WTC11 (cell line): ENCODE measurements at regions not wholly inside any gene's neighbourhood (a gene's known extent, or its start where the extent isn't known, plus 50 kb on each side); places are given as distances from the start of the nearest gene placed in this dataset.

ENCODE experiments used
- ATAC-seq: fragments of 200-7000 bp; cut with Tn5 transposase; 2 replicates; pipeline ENCODE4 v1.10.0; 2021; ENCODE audit warnings: mild to moderate bottlenecking, moderate library complexity
- CTCF ChIA-PET: fragments of 300-600 bp; sonication (Branson Sonifier 250); formaldehyde crosslinking; loops from one replicate; lab custom pipeline; 2021; ENCODE audit warnings: antibody characterized with exemption; lab: Charles Lee
- POLR2A ChIA-PET: fragments of 350-600 bp; sonication (Branson Sonifier 250); formaldehyde crosslinking; loops from one replicate; lab custom pipeline; 2021; ENCODE audit warnings: antibody characterized with exemption; lab: Charles Lee
- DNase-seq: peaks from one replicate; pipeline ENCODE4 v3.0.0; 2021; ENCODE audit warnings: low spot score
- H3K27ac Mint-ChIP-seq: 2 replicates; pipeline ENCODE4 v1.8.0; 2021; ENCODE audit warnings: mixed read lengths
- H3K27me3 Mint-ChIP-seq: 2 replicates; pipeline ENCODE4 v1.8.0; 2021; ENCODE audit warnings: low read depth, mild to moderate bottlenecking, moderate library complexity, mixed read lengths
- H3K36me3 Mint-ChIP-seq: 2 replicates; pipeline ENCODE4 v1.8.0; 2021; ENCODE audit warnings: mixed read lengths
- H3K4me1 Mint-ChIP-seq: 2 replicates; pipeline ENCODE4 v1.8.0; 2022; ENCODE audit warnings: mixed read lengths
- H3K4me3 Mint-ChIP-seq: 2 replicates; pipeline ENCODE4 v1.8.0; 2021; ENCODE audit warnings: mild to moderate bottlenecking, moderate library complexity, mixed read lengths
- H3K9me3 Mint-ChIP-seq: 2 replicates; pipeline ENCODE4 v1.8.0; 2021; ENCODE audit warnings: mixed read lengths
- CREB1 ChIP-seq: sonication (generic); formaldehyde crosslinking; IDR thresholded peaks from 2 replicates; pipeline ENCODE4 v1.8.0; 2023; ENCODE audit warnings: mild to moderate bottlenecking, missing genetic modification reagents
- ELF4 ChIP-seq: sonication (generic); formaldehyde crosslinking; IDR thresholded peaks from 2 replicates; pipeline ENCODE4 v1.8.1; 2022; ENCODE audit warnings: low read depth, mild to moderate bottlenecking, moderate library complexity, missing genetic modification reagents
- HMGA2 ChIP-seq: fragments of 250-450 bp; sonication (Bioruptor Pico); IDR thresholded peaks from 2 replicates; pipeline ENCODE4 v1.4.0; 2021; ENCODE audit warnings: mild to moderate bottlenecking, moderate library complexity
- JAZF1 ChIP-seq: fragments of 250-450 bp; sonication (Bioruptor Pico); IDR thresholded peaks from 2 replicates; pipeline ENCODE4 v1.9.0; 2021; ENCODE audit warnings: moderate library complexity, mild to moderate bottlenecking, inconsistent platforms
- MAX ChIP-seq: sonication (generic); formaldehyde crosslinking; IDR thresholded peaks from 2 replicates; pipeline ENCODE4 v1.8.0; 2022; ENCODE audit warnings: mild to moderate bottlenecking, missing genetic modification reagents
- MYBL2 ChIP-seq: sonication (generic); formaldehyde crosslinking; IDR thresholded peaks from 2 replicates; pipeline ENCODE4 v1.8.1; 2023; ENCODE audit warnings: mild to moderate bottlenecking, moderate library complexity, missing genetic modification reagents
- NFYB ChIP-seq: sonication (generic); formaldehyde crosslinking; conservative IDR thresholded peaks from 2 replicates; pipeline ENCODE4 v1.8.0; 2022; ENCODE audit warnings: low read depth, missing genetic modification reagents
- NR1H2 ChIP-seq: sonication (generic); formaldehyde crosslinking; IDR thresholded peaks from 2 replicates; pipeline ENCODE4 v1.9.0; 2021; ENCODE audit warnings: mild to moderate bottlenecking, moderate library complexity, missing genetic modification reagents
- RELA ChIP-seq: sonication (generic); formaldehyde crosslinking; IDR thresholded peaks from 2 replicates; pipeline ENCODE4 v1.8.1; 2022; ENCODE audit warnings: missing genetic modification reagents, mild to moderate bottlenecking, borderline replicate concordance
- SP1 ChIP-seq: sonication (generic); formaldehyde crosslinking; conservative IDR thresholded peaks from 2 replicates; pipeline ENCODE4 v1.8.1; 2022; ENCODE audit warnings: missing genetic modification reagents
- ZNF263 ChIP-seq: sonication (generic); formaldehyde crosslinking; IDR thresholded peaks from 2 replicates; pipeline ENCODE4 v1.8.1; 2022; ENCODE audit warnings: low read depth, mild to moderate bottlenecking, moderate library complexity, missing genetic modification reagents
- ZNF396 ChIP-seq: fragments of 250-450 bp; sonication (Bioruptor Pico); IDR thresholded peaks from 2 replicates; pipeline ENCODE4 v1.8.0; 2021; ENCODE audit warnings: mild to moderate bottlenecking, moderate library complexity, borderline replicate concordance
- TF ChIP-seq, protein P1 (sequence below): sonication (generic); formaldehyde crosslinking; IDR thresholded peaks from 2 replicates; pipeline ENCODE4 v1.8.1; 2023; ENCODE audit warnings: mild to moderate bottlenecking, missing genetic modification reagents, borderline replicate concordance
- TF ChIP-seq, protein P2 (sequence below): sonication (generic); formaldehyde crosslinking; IDR thresholded peaks from 2 replicates; pipeline ENCODE4 v1.8.1; 2022; ENCODE audit warnings: low read depth, mild to moderate bottlenecking, moderate library complexity, missing genetic modification reagents, borderline replicate concordance
- TF ChIP-seq, protein P3 (sequence below): sonication (generic); formaldehyde crosslinking; IDR thresholded peaks from 2 replicates; pipeline ENCODE4 v1.8.0; 2022; ENCODE audit warnings: mild to moderate bottlenecking, missing genetic modification reagents
- TF ChIP-seq, protein P4 (sequence below): sonication (generic); formaldehyde crosslinking; IDR thresholded peaks from 2 replicates; pipeline ENCODE4 v1.8.1; 2023; ENCODE audit warnings: mild to moderate bottlenecking, missing genetic modification reagents

DNA sequence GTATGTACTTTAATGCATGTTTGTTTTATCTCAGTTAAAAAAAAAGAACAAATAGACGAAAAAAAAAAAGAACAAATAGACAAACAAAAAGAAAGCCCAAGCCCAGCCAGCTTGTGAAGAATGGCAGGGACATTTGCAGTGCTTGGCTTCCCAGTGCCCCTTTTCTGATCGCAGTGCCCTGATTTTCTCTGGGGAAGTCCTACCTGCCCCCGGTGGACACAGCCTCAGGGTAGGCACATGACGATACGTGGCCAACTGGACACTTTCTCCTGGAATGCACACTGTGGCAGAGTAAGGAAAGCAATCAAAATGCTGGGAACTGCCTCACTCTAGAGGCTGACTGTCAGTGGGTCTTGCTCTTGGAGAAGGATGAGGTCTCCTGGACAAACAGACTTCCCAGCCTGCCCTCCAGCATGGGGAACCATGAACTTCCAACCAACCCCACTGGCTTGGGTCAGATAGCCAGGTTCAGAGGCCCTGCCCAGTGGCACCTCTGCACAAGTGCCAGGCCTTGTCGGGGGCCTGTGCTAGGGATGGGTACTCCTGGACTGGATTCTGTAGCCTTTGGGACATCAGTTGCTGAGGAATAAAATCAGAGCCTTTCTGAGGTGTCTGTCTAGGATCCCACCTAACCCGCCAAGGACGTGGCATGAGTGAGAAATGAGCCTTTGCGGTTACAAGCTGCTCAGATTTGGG, 76.7 kb downstream of the INHBB start:
- CTCF ChIA-PET = interaction anchor here (1.5 kb wide), 1 partner anchor 79 kb away, joined by 5 read pairs; no protein-coding TSS in a partner anchor
- Mint-ChIP-seq H3K9me3 (no peaks in the 10 kb centered on the region), H3K4me3 (no peak overlapping the region), H3K4me1 (no peaks in the 10 kb centered on the region), H3K36me3 (no peaks in the 10 kb centered on the region), H3K27ac (no peak overlapping the region), H3K27me3 (peaks cover 36% of the 10 kb centered on the region)
- TF ChIP-seq MYBL2 (CRISPR knock-in tag) (no peak), RELA (CRISPR knock-in tag) (no peak), SP1 (no peak), JAZF1 (no peak), NFYB (CRISPR knock-in tag) (no peak), MAX (CRISPR knock-in tag) (no peak), ELF4 (CRISPR knock-in tag) (no peak), ZNF396 (CRISPR knock-in tag) (no peak)
- TF ChIP-seq, protein P1, sequence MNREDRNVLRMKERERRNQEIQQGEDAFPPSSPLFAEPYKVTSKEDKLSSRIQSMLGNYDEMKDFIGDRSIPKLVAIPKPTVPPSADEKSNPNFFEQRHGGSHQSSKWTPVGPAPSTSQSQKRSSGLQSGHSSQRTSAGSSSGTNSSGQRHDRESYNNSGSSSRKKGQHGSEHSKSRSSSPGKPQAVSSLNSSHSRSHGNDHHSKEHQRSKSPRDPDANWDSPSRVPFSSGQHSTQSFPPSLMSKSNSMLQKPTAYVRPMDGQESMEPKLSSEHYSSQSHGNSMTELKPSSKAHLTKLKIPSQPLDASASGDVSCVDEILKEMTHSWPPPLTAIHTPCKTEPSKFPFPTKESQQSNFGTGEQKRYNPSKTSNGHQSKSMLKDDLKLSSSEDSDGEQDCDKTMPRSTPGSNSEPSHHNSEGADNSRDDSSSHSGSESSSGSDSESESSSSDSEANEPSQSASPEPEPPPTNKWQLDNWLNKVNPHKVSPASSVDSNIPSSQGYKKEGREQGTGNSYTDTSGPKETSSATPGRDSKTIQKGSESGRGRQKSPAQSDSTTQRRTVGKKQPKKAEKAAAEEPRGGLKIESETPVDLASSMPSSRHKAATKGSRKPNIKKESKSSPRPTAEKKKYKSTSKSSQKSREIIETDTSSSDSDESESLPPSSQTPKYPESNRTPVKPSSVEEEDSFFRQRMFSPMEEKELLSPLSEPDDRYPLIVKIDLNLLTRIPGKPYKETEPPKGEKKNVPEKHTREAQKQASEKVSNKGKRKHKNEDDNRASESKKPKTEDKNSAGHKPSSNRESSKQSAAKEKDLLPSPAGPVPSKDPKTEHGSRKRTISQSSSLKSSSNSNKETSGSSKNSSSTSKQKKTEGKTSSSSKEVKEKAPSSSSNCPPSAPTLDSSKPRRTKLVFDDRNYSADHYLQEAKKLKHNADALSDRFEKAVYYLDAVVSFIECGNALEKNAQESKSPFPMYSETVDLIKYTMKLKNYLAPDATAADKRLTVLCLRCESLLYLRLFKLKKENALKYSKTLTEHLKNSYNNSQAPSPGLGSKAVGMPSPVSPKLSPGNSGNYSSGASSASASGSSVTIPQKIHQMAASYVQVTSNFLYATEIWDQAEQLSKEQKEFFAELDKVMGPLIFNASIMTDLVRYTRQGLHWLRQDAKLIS (CRISPR knock-in tag) = no peak
- TF ChIP-seq, protein P2, sequence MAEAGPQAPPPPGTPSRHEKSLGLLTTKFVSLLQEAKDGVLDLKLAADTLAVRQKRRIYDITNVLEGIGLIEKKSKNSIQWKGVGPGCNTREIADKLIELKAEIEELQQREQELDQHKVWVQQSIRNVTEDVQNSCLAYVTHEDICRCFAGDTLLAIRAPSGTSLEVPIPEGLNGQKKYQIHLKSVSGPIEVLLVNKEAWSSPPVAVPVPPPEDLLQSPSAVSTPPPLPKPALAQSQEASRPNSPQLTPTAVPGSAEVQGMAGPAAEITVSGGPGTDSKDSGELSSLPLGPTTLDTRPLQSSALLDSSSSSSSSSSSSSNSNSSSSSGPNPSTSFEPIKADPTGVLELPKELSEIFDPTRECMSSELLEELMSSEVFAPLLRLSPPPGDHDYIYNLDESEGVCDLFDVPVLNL (CRISPR knock-in tag) = no peak
- POLR2A ChIA-PET = no interaction called here
- no peak for DNase-seq
- no peak for ATAC-seq

DNA sequence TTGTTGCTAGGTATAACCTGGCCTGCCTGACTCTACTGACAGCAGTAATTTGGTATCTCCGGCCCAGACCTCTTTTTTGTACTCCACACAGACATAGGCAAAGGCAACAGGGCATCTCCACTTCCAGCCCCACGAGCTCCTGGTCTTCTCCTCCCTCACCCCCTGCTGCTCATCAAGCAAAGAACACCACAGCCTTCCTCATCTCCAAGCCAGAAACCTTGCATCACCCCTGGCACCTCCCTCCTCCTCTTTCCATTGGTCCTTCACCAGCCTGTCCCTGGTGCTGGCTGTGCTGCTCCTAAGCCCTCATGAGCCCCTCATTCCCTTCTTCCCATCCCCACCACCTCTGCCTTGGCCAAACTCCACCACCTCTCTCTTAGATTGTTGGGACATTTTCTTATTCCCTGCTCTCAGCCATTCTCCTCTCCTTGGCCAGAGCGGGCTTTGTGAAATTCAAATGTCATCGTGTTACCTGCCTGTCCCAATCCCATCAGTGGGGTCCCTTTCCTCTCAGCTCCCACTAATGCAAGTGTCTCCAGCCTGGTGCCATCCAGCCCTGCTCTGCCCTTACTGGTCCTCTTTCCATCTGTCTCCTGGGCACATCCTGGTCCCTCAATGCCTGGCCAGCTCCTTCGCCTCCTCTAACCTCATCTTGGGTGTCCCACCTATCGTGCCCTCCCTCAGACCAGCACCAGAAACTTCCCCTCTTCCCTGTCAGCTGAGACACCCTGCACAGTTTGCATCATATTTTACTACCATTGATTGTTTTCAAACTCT, 77.4 kb downstream of the INHBB start:
- Mint-ChIP-seq H3K36me3 (no peaks in the 10 kb centered on the region), H3K4me1 (no peaks in the 10 kb centered on the region)
- POLR2A ChIA-PET = no interaction called here
- no peak for DNase-seq
- CTCF ChIA-PET = interaction anchor here (1.5 kb wide), 1 partner anchor 80 kb away, joined by 5 read pairs; no protein-coding TSS in a partner anchor
- TF ChIP-seq, protein P3, sequence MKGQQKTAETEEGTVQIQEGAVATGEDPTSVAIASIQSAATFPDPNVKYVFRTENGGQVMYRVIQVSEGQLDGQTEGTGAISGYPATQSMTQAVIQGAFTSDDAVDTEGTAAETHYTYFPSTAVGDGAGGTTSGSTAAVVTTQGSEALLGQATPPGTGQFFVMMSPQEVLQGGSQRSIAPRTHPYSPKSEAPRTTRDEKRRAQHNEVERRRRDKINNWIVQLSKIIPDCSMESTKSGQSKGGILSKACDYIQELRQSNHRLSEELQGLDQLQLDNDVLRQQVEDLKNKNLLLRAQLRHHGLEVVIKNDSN (CRISPR knock-in tag) = no peak
- TF ChIP-seq ZNF263 (CRISPR knock-in tag) (no peak), HMGA2 (no peak), NR1H2 (CRISPR knock-in tag) (no peak), CREB1 (CRISPR knock-in tag) (no peak)
- TF ChIP-seq, protein P4, sequence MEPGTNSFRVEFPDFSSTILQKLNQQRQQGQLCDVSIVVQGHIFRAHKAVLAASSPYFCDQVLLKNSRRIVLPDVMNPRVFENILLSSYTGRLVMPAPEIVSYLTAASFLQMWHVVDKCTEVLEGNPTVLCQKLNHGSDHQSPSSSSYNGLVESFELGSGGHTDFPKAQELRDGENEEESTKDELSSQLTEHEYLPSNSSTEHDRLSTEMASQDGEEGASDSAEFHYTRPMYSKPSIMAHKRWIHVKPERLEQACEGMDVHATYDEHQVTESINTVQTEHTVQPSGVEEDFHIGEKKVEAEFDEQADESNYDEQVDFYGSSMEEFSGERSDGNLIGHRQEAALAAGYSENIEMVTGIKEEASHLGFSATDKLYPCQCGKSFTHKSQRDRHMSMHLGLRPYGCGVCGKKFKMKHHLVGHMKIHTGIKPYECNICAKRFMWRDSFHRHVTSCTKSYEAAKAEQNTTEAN (CRISPR knock-in tag) = no peak
- TF ChIP-seq, all 79 proteins: peak for 0
- peaks cover 36% of the 10 kb centered on the region for H3K27me3 Mint-ChIP-seq
- ATAC-seq = no peak
- H3K27ac Mint-ChIP-seq = no peak overlapping the region
- no peaks in the 10 kb centered on the region for H3K9me3 Mint-ChIP-seq
- no peak overlapping the region for H3K4me3 Mint-ChIP-seq
